ENCODE measurements at regions not wholly inside any gene's neighbourhood (a gene's known extent, or its start where the extent isn't known, plus 50 kb on each side); places are given as distances from the start of the nearest gene placed in this dataset.
"Not testable (repeated sequence)": the region's sequence is repeated elsewhere in the genome, so short reads cannot be mapped to it uniquely, and the experiment has no call there.

DNA sequence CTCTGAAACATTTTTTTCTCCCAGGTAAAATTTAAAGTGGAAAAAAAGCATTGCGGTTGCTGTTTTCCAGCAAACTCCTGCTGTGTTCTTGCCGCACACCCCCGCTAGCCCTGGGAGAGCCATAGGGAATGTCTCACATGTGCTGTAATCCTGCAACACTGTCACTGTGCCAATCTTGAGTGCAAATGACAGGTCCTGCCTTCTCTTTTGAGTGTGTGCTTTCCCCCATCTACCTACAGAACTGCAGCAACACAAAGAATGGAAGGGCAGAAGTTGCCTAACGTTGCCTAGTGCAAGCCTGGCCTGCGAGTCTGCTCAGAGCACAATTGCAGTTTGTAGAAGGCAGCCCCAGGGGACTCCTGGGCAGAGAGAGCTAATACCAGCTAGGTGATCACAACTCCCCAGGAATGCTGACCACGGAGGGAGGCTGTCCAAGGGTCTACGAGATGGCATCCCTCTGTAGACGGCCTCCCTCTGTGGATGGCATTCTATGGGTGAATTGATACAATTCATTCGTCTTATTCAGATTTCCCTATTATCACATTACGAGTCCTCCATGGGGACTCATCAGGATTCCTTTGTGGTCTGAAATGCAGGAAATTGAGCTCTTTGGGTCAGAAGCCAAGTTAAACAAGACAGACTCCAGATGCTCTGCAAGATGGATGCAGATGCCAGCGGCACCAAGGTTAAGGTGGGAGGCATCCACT lies 172.6 kb upstream of the S1PR3 start:
- peak; percentile 68 for DNase-seq

- DNase-seq, result no peak
Observed at GRCh38 chr9:88819476-88819875, 171.8 kb upstream of the S1PR3 start.

- no peak for DNase-seq
Observed at GRCh38 chr9:88820055-88820454, 171.2 kb upstream of the S1PR3 start.

- no peak for DNase-seq
Observed at GRCh38 chr9:88821033-88821745, 170.1 kb upstream of the S1PR3 start.

GRCh38 chr9:88821746-88822106 lies 169.5 kb upstream of the S1PR3 start:
- no peak for DNase-seq

DNA sequence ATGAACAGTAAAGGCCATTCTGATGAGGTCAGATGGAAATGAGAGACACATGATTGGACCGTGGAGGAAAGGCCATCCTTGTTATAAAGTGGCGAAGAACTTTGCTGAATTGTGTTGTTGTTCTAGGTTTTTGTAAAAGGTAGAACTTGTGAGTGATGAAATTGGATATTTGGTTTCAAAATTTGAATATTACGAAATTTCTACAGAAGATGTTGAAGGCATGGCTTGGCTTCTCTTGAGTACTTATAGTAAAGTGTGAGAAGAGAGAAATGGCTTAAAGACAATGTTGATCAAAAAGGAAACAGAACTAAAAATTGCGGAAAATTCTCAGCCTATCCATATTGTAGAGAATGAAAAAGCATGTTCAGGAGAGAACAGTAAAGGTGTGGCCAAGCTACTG lies 166.6 kb upstream of the S1PR3 start:
- no peak for DNase-seq

DNA sequence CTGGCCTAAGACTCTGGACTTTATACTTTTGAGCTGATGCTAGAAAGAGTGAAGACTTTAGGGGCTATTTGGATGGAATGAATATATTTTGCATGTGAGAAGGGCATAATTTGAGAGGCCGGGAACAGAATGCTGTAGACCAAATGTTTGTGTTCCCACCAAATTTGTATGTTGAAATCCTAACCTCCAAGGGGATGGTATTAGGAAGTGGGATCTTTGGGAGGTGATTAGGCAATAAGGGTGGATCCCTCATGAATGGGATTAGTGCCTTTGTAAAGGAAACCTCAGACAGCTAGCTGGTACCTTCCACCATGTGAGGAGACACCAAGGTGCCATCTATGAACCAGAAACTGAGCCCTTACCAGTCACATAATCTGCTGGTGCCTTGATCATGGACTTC lies 165.1 kb upstream of the S1PR3 start:
- no peak for DNase-seq

GRCh38 chr9:88826771-88827181 lies 164.5 kb upstream of the S1PR3 start:
- DNase-seq, result no peak

- no peak for DNase-seq
Observed at GRCh38 chr9:88828018-88828417, 163.2 kb upstream of the S1PR3 start.

- DNase-seq, result no peak
Observed at GRCh38 chr9:88828492-88828974, 162.7 kb upstream of the S1PR3 start.

GRCh38 chr9:88829276-88829675 lies 162.0 kb upstream of the S1PR3 start:
- DNase-seq, result no peak

- DNase-seq, result peak; percentile 63
Observed at GRCh38 chr9:88831713-88832407, 159.4 kb upstream of the S1PR3 start.

DNA sequence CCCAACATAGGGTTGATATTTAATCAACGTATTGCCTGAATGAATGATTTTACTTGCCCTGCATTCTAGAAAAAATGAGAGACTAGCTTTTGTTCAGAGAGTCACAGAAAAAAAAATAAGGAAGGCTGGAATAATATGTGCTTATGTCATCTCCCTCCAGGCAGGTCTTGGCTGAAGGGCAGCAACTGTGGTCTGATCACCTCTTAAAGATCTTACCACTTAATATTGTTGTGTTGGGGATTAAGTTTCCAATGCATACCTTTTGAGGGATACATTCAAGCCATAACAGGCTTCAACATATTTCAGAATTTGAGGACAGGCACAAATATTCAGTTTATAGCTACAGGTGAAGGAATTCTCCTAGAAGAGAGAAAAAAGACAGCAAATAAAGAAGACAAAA lies 157.3 kb upstream of the S1PR3 start:
- DNase-seq, result no peak

DNA sequence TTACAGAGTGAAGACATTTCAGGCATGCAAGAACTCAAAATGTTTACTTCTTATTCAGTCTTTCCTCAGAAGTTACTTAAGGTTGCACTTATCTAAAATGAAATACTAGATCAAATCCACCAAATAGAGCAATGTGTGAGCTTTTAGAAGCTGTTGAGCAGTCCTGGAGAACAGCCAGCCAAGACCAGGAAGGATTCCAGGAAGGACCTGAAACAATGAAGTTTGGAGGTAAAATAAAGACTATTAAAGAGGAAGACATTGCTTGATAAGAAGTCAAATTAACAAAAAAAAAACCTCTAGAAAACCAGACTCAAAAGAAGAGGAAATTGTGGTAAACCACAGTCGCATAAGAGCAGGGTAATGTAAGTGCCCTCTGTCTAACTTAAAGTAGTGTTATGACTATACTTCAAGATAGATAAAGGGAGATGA lies 156.2 kb upstream of the S1PR3 start:
- DNase-seq, result peak; percentile 37

GRCh38 chr9:88835772-88836171 lies 155.5 kb upstream of the S1PR3 start:
- no peak for DNase-seq

DNA sequence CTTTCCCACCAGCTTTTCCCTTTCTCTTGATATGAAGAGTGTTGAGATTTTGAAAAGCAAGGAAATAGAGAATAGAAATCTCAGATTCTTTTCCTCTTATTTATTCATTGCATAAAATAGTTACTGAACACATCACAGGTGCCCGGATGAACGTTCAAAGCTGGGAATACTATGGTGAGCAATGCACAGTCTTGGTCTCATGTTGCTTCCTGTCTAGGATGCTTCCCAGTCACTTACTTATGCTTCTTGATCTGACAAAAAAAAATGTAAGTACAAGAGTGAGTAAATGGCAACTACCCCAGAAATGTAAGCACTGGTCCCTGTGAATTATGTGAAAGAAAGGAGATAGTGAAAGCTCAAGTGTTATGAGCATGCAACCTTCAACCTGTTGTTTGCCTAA lies 153.5 kb upstream of the S1PR3 start:
- DNase-seq, result no peak

DNA sequence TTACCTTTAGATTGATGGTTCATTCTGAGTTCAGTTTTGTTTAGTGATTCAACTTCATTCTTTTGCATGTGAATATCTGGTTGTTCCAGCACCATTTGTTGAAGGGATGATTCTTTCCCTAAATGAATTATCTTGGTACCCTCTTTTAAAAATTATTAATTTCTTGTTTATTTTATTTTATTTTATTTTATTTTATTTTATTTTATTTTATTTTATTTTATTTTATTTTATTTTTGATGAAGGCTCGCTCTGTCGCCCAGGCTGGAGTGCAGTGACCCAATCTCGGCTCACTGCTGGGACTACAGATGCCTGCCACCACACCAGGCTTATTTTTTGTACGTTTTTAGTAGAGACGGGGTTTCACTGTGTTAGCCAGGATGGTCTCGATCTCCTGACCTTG lies 141.4 kb upstream of the S1PR3 start:
- not testable (repeated sequence) for DNase-seq

GRCh38 chr9:88852794-88853193 lies 138.5 kb upstream of the S1PR3 start:
- peak; percentile 92 for DNase-seq

DNA sequence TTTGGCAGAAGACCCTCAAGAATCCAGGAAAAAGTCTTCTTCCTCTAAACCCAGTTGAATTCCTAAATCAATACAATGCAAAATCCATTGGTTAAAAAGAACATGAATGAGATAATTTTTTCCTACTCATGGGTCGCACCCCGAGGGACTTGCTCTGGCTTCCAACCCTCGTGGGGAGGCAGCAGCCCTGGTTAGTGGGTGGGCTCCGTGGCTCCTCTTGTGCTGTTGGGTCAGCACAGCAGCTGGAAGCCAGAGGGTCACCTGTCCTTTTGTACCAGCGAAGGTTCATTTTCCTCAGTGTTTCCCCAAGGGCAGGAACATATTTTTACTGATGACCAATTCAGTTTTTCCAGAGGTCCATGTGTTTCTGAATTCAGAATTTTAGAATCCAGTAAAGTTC lies 120.6 kb upstream of the S1PR3 start:
- no peak for DNase-seq

DNA sequence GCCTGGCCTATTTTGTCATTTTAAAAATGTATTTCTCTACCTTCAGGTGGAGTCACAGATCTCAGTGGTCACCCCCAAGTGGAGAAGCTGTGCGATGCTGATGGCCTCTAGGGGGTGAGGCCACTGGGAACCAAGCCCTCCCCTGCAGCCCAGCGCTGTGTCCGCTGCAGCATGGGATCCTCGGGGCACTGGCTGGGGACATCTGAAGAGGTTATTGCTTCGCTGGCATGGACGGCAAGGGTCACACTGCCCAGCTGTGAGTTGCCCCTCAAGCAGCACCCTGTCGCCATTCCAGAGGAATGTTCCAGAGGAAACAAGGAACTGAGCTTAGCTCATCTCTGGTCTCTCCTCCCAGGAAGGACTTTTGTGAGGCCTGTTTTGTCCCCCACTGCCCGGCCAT lies 119.6 kb upstream of the S1PR3 start:
- no peak for DNase-seq

DNA sequence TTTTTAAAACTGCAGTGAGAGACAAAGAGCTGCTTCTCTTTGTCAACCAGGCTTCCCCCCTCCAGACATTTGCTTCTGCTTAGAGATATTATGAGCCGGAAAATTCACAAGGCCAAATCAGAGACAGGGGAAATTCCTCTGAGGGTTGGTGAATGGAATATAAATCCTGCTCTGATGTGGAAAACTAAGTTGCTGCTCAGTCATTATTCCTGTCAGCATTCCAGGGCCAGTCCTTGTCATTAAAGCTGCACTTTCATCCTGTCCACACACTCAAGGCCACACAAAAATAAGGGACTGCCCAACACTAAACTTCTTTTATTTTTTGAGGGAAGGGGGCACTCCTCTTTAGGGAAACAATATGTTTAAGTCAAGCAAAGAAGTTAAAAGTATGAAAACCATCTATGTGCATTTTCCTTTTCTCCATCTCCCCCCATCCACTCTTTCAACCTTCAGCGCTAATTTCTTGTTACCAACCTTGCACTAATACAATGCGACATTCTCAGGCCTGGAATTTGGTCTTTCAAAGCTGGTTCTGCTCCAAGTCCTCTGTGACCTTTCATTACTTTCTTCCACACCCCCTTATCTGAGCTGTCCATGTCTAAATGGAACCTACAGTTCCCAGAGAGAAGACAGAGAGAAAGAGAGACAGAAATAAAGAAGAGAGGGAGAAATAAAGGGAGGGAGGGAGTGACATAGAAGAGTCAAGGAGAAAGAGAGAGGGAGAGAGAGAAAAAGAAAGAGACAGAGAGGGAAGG lies 118.9 kb upstream of the S1PR3 start:
- DNase-seq, result peak; percentile 21

GRCh38 chr9:88873635-88874034 lies 117.6 kb upstream of the S1PR3 start:
- DNase-seq, result no peak

DNA sequence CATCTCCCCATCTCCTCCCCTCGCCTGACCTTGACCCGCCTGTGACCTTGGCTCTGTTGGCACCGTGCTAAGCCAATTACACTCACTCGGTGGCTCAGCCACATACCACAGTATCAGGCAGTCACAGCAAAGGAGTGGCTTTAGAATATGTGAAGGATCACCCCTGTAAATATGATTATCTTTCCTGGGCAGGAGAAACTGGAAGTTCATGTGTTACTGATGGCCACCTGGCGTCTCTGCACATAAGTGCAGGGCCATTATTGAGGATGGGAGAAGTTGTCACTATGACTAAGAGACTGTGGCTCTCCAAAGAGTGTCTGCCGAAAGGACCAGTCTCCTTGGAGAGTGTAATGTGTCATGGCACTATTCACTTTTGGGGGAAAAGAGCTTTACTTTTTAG lies 116.9 kb upstream of the S1PR3 start:
- DNase-seq, result peak; percentile 7

Data from dermis blood vessel endothelial cell (primary cell).